ENCODE measurements at regions not wholly inside any gene's neighbourhood (a gene's known extent, or its start where the extent isn't known, plus 50 kb on each side); places are given as distances from the start of the nearest gene placed in this dataset.

GRCh38 chr14:54220071-54220703 lies 176.6 kb upstream of the CDKN3 start:
- TF ChIP-seq EZH2phosphoT487 (IDR thresholded peaks at IDR 0.05; ENCODE audit: insufficient read depth, low read depth): no peak
- TF ChIP-seq EZH2 (IDR thresholded peaks at IDR 0.05; ENCODE audit: insufficient read depth, poor library complexity, severe bottlenecking): no peak

Measured in GM23248 (cell line).